Activated naive CD4-positive, alpha-beta T cell treated with anti-CD3 and anti-CD28 coated beads, Interleukin-2, amount 10 ng/mL, durations not matched to agents 7 days and 5 days (primary cell): ENCODE measurements at regions not wholly inside any gene's neighbourhood (a gene's known extent, or its start where the extent isn't known, plus 50 kb on each side); places are given as distances from the start of the nearest gene placed in this dataset.

Source experiments
- CTCF ChIA-PET: fragments of 350-600 bp; sonication (Branson Sonifier 250); formaldehyde crosslinking; loops from one replicate; lab custom pipeline; 2021; ENCODE audit warnings: antibody characterized with exemption; lab: Charles Lee
- DNase-seq: peaks from one replicate; pipeline ENCODE4 v3.0.0-alpha.2; 2020
- H3K27ac Mint-ChIP-seq: one replicate; pipeline ENCODE4 v1.8.0; 2021; ENCODE audit warnings: mild to moderate bottlenecking, moderate library complexity, mixed read lengths
- H3K27me3 Mint-ChIP-seq: one replicate; pipeline ENCODE4 v1.8.0; 2021; ENCODE audit warnings: mild to moderate bottlenecking, mixed read lengths
- H3K36me3 Mint-ChIP-seq: one replicate; pipeline ENCODE4 v1.8.0; 2021; ENCODE audit warnings: mixed read lengths
- H3K4me1 Mint-ChIP-seq: one replicate; pipeline ENCODE4 v1.8.0; 2021; ENCODE audit warnings: mixed read lengths
- H3K4me3 Mint-ChIP-seq: one replicate; pipeline ENCODE4 v1.8.0; 2021; ENCODE audit warnings: mild to moderate bottlenecking, moderate library complexity, mixed read lengths
- H3K9me3 Mint-ChIP-seq: one replicate; pipeline ENCODE4 v1.8.0; 2021; ENCODE audit warnings: mixed read lengths

- H3K4me3 Mint-ChIP-seq = no peak overlapping the region
- H3K27ac Mint-ChIP-seq = no peak overlapping the region
- CTCF ChIA-PET = no interaction called here
- H3K36me3 Mint-ChIP-seq = no peaks in the 10 kb centered on the region
- peaks cover 7% of the 10 kb centered on the region for H3K9me3 Mint-ChIP-seq
- peaks cover 3% of the 10 kb centered on the region for H3K27me3 Mint-ChIP-seq
- no peak for DNase-seq
- no peaks in the 10 kb centered on the region for H3K4me1 Mint-ChIP-seq
Observed at GRCh38 chr20:6605055-6605935, 162.2 kb upstream of the BMP2 start.

- CTCF ChIA-PET = no interaction called here
- no peaks in the 10 kb centered on the region for H3K4me1 Mint-ChIP-seq
- H3K36me3 Mint-ChIP-seq = no peaks in the 10 kb centered on the region
- DNase-seq = no peak
- H3K9me3 Mint-ChIP-seq = peaks cover 8% of the 10 kb centered on the region
- no peak overlapping the region for H3K4me3 Mint-ChIP-seq
- no peak overlapping the region for H3K27ac Mint-ChIP-seq
- H3K27me3 Mint-ChIP-seq = peaks cover 3% of the 10 kb centered on the region
Observed at GRCh38 chr20:6604179-6604578, 163.3 kb upstream of the BMP2 start.

GRCh38 chr20:6599876-6600735 lies 167.4 kb upstream of the BMP2 start:
- no peaks in the 10 kb centered on the region for H3K27me3 Mint-ChIP-seq
- CTCF ChIA-PET = no interaction called here

GRCh38 chr20:6595704-6596103 lies 171.8 kb upstream of the BMP2 start:
- no peak overlapping the region for H3K4me3 Mint-ChIP-seq
- DNase-seq = no peak
- H3K27ac Mint-ChIP-seq = no peak overlapping the region
- no peaks in the 10 kb centered on the region for H3K27me3 Mint-ChIP-seq
- H3K36me3 Mint-ChIP-seq = no peaks in the 10 kb centered on the region
- no peaks in the 10 kb centered on the region for H3K4me1 Mint-ChIP-seq
- peaks cover 10% of the 10 kb centered on the region for H3K9me3 Mint-ChIP-seq
- CTCF ChIA-PET = no interaction called here

More at GRCh38 chr20:6599876-6600735, 167.4 kb upstream of the BMP2 start:
- no peaks in the 10 kb centered on the region for H3K36me3 Mint-ChIP-seq
- H3K4me3 Mint-ChIP-seq = no peak overlapping the region
- no peak overlapping the region for H3K27ac Mint-ChIP-seq
- H3K9me3 Mint-ChIP-seq = peaks cover 8% of the 10 kb centered on the region
- DNase-seq = no peak
- no peaks in the 10 kb centered on the region for H3K4me1 Mint-ChIP-seq

- H3K27me3 Mint-ChIP-seq = no peaks in the 10 kb centered on the region
- no peak for DNase-seq
- CTCF ChIA-PET = no interaction called here
- H3K36me3 Mint-ChIP-seq = no peaks in the 10 kb centered on the region
- H3K4me1 Mint-ChIP-seq = no peaks in the 10 kb centered on the region
- no peak overlapping the region for H3K4me3 Mint-ChIP-seq
- H3K9me3 Mint-ChIP-seq = peaks cover 9% of the 10 kb centered on the region
- no peak overlapping the region for H3K27ac Mint-ChIP-seq
Observed at GRCh38 chr20:6590891-6591637, 176.4 kb upstream of the BMP2 start.

GRCh38 chr20:6588296-6588695 lies 179.2 kb upstream of the BMP2 start:
- H3K36me3 Mint-ChIP-seq = no peaks in the 10 kb centered on the region
- no peak overlapping the region for H3K4me3 Mint-ChIP-seq
- no peak overlapping the region for H3K27ac Mint-ChIP-seq
- no peaks in the 10 kb centered on the region for H3K4me1 Mint-ChIP-seq
- peaks cover 9% of the 10 kb centered on the region for H3K9me3 Mint-ChIP-seq
- CTCF ChIA-PET = no interaction called here
- H3K27me3 Mint-ChIP-seq = no peaks in the 10 kb centered on the region
- no peak for DNase-seq

GRCh38 chr20:6583134-6583738 lies 184.2 kb upstream of the BMP2 start:
- H3K27me3 Mint-ChIP-seq = no peaks in the 10 kb centered on the region
- no peak for DNase-seq
- no peak overlapping the region for H3K27ac Mint-ChIP-seq
- no peaks in the 10 kb centered on the region for H3K36me3 Mint-ChIP-seq
- CTCF ChIA-PET = interaction anchor here (0.6 kb wide), 1 partner anchor 1539 kb away, joined by 3 read pairs; no protein-coding TSS in a partner anchor
- H3K4me3 Mint-ChIP-seq = no peak overlapping the region
- H3K4me1 Mint-ChIP-seq = no peaks in the 10 kb centered on the region
- peaks cover 7% of the 10 kb centered on the region for H3K9me3 Mint-ChIP-seq

- Mint-ChIP-seq H3K27ac (no peak overlapping the region), H3K9me3 (peaks cover 7% of the 10 kb centered on the region), H3K27me3 (no peaks in the 10 kb centered on the region), H3K4me3 (no peak overlapping the region), H3K36me3 (no peaks in the 10 kb centered on the region), H3K4me1 (no peaks in the 10 kb centered on the region)
- CTCF ChIA-PET = no interaction called here
- no peak for DNase-seq
Observed at GRCh38 chr20:6582449-6582848, 185.0 kb upstream of the BMP2 start.

GRCh38 chr20:6580486-6580885 lies 187.0 kb upstream of the BMP2 start:
- Mint-ChIP-seq H3K4me1 (no peaks in the 10 kb centered on the region), H3K4me3 (no peak overlapping the region), H3K9me3 (peaks cover 7% of the 10 kb centered on the region), H3K27me3 (no peaks in the 10 kb centered on the region), H3K27ac (no peak overlapping the region), H3K36me3 (no peaks in the 10 kb centered on the region)
- no peak for DNase-seq
- CTCF ChIA-PET = no interaction called here

GRCh38 chr20:6579824-6580223 lies 187.7 kb upstream of the BMP2 start:
- no peaks in the 10 kb centered on the region for H3K27me3 Mint-ChIP-seq
- CTCF ChIA-PET = no interaction called here
- H3K4me3 Mint-ChIP-seq = no peak overlapping the region
- DNase-seq = no peak
- H3K4me1 Mint-ChIP-seq = no peaks in the 10 kb centered on the region
- H3K27ac Mint-ChIP-seq = no peak overlapping the region
- no peaks in the 10 kb centered on the region for H3K36me3 Mint-ChIP-seq
- H3K9me3 Mint-ChIP-seq = peaks cover 7% of the 10 kb centered on the region

GRCh38 chr20:6579417-6579816 lies 188.1 kb upstream of the BMP2 start:
- no peak overlapping the region for H3K4me3 Mint-ChIP-seq
- H3K9me3 Mint-ChIP-seq = peaks cover 7% of the 10 kb centered on the region
- H3K27ac Mint-ChIP-seq = no peak overlapping the region
- CTCF ChIA-PET = no interaction called here
- H3K27me3 Mint-ChIP-seq = no peaks in the 10 kb centered on the region
- no peaks in the 10 kb centered on the region for H3K36me3 Mint-ChIP-seq
- DNase-seq = no peak
- H3K4me1 Mint-ChIP-seq = no peaks in the 10 kb centered on the region

GRCh38 chr20:6577451-6577850 lies 190.0 kb upstream of the BMP2 start:
- Mint-ChIP-seq H3K4me3 (no peak overlapping the region), H3K27me3 (no peaks in the 10 kb centered on the region), H3K27ac (no peak overlapping the region), H3K9me3 (peaks cover 7% of the 10 kb centered on the region), H3K36me3 (no peaks in the 10 kb centered on the region), H3K4me1 (no peaks in the 10 kb centered on the region)
- no peak for DNase-seq
- CTCF ChIA-PET = no interaction called here

GRCh38 chr20:6576726-6577125 lies 190.8 kb upstream of the BMP2 start:
- H3K27ac Mint-ChIP-seq = no peak overlapping the region
- peaks cover 7% of the 10 kb centered on the region for H3K9me3 Mint-ChIP-seq
- H3K4me1 Mint-ChIP-seq = no peaks in the 10 kb centered on the region
- no peak overlapping the region for H3K4me3 Mint-ChIP-seq
- no peaks in the 10 kb centered on the region for H3K36me3 Mint-ChIP-seq
- CTCF ChIA-PET = no interaction called here
- no peaks in the 10 kb centered on the region for H3K27me3 Mint-ChIP-seq
- DNase-seq = no peak

- Mint-ChIP-seq H3K27ac (no peak overlapping the region), H3K4me3 (no peak overlapping the region), H3K27me3 (no peaks in the 10 kb centered on the region), H3K4me1 (no peaks in the 10 kb centered on the region), H3K36me3 (no peaks in the 10 kb centered on the region), H3K9me3 (peaks cover 7% of the 10 kb centered on the region)
- DNase-seq = no peak
- CTCF ChIA-PET = no interaction called here
Observed at GRCh38 chr20:6575912-6576401, 191.5 kb upstream of the BMP2 start.
